ENCODE measurements at regions not wholly inside any gene's neighbourhood (a gene's known extent, or its start where the extent isn't known, plus 50 kb on each side); places are given as distances from the start of the nearest gene placed in this dataset.

- no peak for TF ChIP-seq POLR2A (IDR thresholded peaks at IDR 0.05)
- TF ChIP-seq, protein P1, sequence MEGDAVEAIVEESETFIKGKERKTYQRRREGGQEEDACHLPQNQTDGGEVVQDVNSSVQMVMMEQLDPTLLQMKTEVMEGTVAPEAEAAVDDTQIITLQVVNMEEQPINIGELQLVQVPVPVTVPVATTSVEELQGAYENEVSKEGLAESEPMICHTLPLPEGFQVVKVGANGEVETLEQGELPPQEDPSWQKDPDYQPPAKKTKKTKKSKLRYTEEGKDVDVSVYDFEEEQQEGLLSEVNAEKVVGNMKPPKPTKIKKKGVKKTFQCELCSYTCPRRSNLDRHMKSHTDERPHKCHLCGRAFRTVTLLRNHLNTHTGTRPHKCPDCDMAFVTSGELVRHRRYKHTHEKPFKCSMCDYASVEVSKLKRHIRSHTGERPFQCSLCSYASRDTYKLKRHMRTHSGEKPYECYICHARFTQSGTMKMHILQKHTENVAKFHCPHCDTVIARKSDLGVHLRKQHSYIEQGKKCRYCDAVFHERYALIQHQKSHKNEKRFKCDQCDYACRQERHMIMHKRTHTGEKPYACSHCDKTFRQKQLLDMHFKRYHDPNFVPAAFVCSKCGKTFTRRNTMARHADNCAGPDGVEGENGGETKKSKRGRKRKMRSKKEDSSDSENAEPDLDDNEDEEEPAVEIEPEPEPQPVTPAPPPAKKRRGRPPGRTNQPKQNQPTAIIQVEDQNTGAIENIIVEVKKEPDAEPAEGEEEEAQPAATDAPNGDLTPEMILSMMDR (IDR thresholded peaks at IDR 0.05): no peak
Observed at GRCh38 chr20:52845044-52845443, 127.1 kb upstream of the TSHZ2 start.

All from prostate gland (tissue), 2 donors.